ENCODE measurements at regions not wholly inside any gene's neighbourhood (a gene's known extent, or its start where the extent isn't known, plus 50 kb on each side); places are given as distances from the start of the nearest gene placed in this dataset.
"Not testable (repeated sequence)": the region's sequence is repeated elsewhere in the genome, so short reads cannot be mapped to it uniquely, and the experiment has no call there.

DNA sequence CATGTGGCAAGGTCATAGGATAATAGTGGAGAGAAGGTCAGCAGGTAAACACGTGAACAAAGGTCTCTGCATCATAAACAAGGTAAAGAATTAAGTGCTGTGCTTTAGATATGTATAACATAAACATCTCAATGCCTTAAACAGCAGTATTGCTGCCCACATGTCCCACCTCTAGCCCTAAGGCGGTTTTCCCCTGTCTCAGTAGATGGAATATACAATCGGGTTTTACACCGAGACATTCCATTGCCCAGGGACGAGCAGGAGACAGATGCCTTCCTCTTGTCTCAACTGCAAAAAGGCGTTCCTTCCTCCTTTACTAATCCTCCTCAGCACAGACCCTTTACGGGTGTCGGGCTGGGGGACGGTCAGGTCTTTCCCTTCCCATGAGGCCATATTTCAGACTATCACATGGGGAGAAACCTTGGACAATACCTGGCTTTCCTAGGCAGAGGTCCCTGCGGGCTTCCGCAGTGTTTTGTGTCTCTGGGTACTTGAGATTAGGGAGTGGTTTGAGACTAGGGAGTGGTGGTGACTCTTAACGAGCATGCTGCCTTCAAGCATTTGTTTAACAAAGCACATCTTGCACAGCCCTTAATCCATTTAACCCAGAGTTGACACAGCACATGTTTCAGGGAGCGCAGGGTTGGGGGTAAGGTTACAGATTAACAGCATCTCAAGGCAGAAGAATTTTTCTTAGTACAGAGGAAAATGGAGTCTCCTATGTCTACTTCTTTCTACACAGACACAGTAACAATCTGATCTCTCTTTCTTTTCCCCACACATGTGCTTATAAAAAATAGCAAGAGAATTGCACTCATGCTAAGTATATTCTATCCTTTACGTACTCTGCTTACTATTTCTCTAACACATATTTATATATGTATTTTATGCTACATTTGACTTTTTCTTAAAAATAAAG is 347.7 kb upstream of the TMEFF2 start:
- not testable (repeated sequence) for DNase-seq (ENCODE audit: low read depth)

DNA sequence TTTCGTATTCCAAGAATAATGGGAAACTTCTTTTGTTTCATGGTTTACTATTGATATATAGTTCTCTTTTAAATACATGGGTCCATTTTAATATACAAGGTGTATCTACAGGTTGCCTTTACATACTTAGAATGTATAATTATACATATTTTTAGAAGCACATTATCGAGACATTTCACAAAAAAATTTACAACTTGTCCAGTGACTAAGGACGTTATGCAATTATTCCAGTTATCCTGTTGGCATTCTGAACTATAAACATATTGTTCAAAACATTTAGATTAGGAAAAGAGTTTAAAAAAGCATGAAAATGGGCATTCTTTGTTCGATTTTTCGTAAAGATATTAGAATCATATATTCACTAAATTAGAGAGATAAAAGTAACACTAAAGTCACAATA is 344.6 kb upstream of the TMEFF2 start:
- no peak for DNase-seq (ENCODE audit: low read depth)

DNA sequence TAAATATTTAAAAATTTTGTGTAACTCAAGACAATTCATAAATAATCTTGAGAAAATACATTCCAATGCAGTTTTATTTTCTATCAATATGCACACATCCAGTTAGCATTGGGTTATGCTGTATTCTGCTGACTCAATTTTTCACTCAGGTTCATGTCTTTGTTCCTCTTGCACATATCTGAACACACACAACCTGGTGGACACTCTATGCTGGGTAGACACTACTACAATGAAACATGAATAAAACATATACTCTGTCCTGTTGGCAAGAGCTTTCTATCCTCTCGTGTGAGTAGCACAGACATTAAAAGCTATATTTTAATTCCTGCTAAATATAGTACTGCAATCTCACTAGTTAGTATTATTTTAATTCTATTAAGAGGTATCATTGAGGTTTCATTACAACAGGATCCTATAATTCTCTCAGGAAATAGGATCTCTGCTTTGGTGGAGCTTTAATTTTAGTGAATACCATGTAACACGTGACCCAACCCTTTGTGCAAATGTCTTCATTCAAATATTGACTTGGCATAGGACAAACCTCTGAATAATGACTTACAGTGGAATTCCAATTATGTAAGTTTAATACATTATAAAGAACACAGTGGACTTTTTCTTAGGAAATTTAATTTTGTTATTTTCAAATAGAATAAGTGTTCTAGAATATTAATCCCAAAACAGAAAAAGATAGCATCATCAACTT is 342.3 kb upstream of the TMEFF2 start:
- no peak for DNase-seq (ENCODE audit: low read depth)

DNA sequence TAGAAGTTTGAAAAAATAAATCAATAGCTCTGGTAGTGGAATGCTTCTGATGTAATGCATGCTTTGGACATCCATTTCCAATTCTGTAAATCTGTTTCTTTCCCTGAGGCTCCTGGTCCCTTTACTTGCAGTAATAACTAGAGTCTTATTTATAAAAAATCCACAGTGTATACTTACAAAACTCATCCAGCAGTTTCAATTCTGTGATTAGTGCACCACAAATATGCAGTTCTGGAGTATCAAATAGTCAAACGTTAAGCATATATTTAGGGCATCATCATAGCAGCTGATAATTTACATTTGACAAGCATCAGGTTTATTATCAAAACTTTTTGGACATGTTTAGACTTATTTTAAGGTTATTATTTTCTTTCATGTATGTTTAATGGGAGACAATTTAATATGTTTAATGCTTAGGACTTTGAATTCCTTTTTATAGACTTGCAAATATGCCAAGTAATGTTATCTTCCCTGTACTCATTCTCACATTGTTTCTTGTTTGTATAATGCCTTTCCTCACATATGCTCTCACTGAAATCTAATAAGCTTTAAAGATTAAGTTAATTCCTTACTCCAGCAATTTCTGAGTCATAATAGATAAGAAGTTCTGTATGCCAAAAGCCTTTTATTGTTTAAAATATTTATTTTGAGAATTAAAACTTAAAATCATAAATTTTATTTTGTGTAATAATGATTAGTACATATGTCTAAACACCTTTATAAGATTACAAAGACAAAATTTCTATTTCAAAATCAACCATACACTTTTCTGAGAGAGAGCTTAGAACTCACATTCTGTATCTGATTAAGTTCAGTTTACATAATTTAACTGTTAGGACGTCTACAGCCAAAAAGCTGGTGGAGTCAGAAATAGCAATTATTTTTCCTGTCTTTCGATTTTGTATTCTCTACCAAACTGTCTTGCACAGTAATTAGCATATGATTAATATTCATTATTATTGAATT is 341.5 kb upstream of the TMEFF2 start:
- peak; percentile 26 for DNase-seq (ENCODE audit: low read depth)

DNA sequence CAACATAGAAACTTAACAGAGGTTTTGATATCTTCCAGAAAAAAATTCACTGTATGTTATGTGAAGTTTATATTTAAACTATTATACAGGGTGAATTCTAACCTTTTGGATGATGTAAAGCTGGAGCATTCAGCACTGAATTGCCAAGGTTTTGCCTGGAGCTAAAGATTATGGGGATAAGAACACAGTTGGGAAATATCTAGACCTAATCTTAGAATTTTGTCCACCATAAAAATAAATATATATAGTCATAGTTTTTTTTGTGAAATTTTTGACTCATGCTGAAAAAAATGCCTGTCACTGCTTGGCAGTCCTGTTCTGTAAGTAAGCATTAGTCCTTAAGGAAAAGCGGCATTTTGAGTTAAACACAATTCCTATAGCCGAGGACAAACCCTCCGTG is 339.3 kb upstream of the TMEFF2 start:
- DNase-seq (ENCODE audit: low read depth): no peak

DNA sequence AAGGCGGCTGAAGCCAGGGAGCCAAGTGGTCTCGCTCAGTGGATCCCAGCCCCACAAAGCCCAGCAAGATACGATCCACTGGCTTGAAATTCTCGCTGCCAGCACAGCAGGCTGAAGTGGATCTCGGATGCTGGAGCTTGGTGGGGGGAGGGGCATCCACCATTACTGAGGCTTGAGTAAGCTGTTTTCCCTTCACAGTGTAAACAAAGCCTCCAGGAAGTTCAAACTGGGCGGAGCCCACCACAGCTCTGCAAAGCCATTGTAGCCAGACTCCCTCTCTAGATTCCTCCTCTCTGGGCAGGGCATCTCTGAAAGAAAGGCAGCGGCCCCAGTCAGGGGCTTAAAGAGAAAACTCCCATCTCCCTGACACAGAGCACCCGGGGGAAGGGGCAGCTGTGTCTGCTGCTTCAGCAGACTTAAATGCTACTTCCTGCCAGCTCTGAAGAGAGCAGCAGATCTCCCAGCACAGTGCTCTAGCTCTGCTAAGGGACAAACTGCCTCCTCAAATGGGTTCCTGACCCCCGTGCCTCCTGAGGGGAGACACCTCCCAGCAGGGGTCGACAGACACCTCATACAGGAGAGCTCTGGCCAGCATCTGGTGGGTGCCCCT is 330.0 kb upstream of the TMEFF2 start:
- not testable (repeated sequence) for DNase-seq (ENCODE audit: low read depth)

DNA sequence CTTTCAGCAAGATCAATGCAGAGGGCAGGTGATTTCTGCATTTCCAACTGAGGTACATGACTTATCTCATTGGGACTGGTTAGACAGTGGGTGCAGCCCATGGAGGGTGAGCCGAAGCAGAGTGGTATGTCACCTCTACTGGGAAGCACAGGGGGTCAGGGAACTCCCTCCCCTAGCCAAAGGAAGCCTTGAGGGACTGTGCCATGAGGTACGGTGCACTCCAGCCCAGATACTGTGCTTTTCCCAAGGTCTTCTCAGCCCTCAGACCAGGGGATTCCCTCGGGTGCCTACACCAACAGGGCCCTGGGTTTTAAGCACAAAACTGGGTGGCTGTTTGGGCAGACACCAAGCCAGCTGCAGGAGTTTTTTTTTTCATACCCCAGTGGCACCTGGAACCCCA is 329.5 kb upstream of the TMEFF2 start:
- DNase-seq (ENCODE audit: low read depth): not testable (repeated sequence)

DNA sequence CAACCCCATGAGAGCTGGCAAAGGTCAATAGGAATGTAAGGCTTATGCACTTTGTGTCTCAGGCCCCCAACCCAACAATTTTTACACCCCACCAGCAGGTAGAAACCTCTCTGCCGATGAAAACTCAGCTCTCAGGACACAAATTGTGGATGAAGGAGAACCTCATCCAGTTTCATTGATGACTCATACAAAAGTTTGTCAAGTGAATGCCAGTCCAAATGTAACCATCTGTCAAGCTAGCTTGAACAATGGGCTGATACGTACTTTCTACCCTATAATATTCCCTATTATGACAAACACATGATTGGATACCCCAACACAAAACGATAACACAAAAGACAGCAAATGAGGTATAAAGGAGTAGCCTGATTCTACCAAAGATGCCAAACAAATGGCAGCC is 321.2 kb upstream of the TMEFF2 start:
- DNase-seq (ENCODE audit: low read depth): no peak

DNA sequence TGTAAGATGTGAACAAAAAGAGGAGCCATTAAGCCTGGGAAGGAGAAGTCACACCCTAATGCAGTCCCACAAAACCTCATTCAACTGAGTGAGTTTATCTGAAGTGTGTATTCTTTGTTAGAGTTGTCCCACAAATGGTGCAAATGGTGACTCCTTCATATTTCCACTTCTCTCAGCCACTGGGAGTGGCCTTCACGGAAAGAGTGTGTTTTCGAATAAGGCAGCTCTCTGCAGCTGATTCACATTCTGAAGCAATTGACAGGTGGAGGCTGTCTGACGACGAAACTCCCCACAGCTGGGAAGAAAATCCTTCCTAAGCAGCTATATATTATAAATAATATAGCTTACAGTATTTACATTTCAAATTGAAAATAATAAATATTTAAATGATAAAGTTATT is 318.8 kb upstream of the TMEFF2 start:
- DNase-seq (ENCODE audit: low read depth): no peak

DNA sequence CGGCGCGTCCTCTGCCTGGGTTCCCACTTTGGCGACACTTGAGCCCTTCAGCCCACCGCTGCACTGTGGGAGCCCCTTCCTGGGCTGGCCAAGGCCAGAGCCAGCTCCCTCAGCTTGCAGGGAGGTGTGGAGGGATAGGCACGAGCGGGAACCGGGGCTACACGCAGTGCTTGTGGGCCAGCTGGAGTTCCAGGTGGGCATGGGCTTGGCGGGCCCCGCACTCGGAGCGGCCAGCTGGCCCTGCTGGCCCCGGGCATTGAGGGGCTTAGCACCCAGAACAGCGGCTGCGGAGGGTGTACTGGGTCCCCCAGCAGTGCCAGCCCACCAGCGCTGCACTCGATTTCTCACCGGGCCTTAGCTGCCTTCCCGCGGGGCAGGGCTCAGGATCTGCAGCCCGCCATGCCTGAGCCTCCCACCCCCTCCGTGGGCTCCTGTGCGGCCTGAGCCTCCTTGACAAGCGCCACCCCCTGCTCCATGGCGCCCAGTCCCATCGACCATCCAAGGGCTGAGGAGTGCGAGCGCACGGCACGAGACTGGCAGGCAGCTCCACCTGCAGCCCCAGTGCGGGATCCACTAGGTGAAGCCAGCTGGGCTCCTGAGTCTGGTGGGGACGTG is 313.2 kb upstream of the TMEFF2 start:
- not testable (repeated sequence) for DNase-seq (ENCODE audit: low read depth)

DNA sequence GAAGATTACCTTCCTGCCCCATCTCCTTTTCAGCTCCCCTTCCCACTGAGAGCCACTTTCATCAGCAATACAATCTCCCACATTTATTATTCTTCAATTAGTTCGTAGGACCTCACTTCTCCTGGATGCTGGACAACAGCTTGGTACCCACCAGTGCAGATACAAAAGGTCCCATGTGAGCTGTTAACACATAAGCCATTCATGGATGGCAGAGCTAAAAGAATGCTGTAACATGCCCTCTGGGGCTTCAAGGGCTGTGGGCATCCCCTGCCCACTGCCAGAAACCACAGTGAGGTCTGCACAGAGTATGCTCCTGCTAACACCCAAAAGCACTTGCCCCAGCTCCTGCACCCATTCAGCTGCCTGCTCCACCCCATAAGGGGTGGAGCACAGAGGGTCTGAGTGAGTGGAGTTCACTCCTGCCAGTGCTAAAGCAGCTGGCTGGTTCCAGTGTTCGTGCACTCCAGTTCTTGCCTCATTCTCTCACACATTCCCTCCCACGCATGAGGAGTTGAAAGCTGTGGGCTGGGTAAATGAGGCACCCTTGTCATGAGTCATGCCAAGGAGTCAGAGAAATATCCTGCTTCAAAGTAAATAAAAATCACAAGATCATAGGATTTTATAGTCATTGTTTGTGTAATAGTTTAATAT is 305.9 kb upstream of the TMEFF2 start:
- DNase-seq (ENCODE audit: low read depth): peak; percentile 95

DNA sequence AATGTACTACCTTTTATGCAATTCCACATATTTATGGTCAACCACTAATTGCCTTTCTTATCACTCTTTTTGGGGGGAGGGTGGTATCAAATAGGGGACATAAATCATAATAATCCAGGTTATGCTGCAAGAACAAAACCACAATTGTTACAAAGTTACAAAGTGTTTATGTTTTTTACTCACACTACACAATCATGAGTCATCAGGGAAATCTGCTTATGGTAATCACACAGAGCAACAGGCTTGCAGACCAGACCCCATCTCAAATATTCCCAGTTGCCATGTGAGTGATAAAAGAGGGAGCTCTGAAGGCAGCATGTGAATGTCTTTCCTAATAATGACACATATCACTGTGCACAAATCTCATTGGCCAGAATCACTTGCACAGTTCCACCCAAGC is 304.7 kb upstream of the TMEFF2 start:
- peak; percentile 47 for DNase-seq (ENCODE audit: low read depth)

DNA sequence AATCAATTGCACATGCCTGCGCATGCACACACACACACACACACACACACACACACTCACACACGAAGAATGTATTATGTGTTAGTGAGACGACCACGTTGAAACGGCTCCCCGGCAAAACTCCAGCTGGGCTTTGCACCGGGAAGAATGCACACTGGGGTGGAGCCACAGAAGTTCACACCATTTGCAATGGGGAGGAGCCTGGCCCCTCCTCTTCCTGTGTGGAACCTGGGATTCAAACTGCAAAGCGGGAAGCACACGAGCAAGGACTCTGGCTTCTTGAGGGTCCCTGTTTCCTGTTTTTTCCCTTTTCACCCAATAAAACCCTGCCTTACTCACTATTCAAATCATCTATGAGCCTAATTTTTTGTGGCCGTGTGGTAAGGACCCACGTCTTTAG is 304.0 kb upstream of the TMEFF2 start:
- DNase-seq (ENCODE audit: low read depth): no peak

DNA sequence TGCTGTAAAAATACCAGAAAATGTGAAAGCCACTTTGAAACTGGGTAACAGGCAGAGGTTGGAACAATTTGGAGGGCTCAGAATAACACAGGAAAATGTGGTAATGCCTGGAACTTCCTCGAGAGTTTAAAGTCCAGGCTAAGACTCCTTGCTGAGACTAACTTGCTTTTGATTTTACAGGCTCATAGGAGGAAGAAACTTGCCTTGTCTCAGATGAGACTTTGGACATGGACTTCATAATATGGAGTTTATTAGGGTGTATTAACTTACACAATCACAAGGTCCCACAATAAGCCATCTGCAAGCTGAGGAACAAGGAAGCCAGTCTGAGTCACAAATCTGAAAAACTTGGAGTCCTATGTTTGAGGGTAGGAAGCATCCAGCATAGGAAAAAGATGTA is 293.4 kb upstream of the TMEFF2 start:
- not testable (repeated sequence) for DNase-seq (ENCODE audit: low read depth)

DNA sequence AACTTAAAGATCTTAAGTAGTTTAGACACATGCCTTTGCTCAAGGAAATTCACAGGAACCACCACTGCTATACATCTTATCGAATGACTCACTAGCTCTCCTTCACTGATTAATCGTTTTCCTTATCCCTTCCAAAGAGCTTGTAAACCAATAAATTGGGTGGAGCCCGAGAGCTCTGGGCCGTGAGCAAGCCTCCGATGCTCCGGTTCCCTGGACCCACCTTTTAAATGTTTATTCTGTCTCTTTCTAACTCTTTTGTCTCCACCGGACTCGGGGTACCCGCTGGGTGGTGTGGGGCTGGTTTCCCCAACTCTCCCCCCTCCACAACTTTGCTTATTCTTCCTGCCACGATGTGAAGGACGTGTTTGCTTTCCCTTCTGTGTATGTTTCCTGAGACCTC is 292.9 kb upstream of the TMEFF2 start:
- DNase-seq (ENCODE audit: low read depth): no peak

DNA sequence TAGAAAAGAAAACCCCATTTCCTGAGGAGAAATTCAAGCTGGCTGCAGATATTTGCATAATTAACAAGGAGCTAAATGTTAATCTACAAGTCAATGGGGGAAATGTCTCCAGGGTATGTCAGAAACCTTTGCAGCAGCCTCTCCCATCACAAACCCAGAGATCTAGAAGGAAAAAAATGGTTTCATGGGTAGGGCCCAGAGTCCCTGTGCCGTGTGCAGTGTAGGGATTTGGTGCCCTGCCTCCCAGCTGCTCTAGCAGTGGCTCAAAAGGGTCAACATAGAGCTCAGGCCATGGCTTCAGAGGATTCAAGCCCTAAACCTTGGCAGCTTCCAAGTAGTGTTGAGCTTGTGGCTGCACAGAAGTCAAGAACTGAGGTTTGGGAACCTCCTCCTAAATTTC is 290.2 kb upstream of the TMEFF2 start:
- DNase-seq (ENCODE audit: low read depth): no peak

DNA sequence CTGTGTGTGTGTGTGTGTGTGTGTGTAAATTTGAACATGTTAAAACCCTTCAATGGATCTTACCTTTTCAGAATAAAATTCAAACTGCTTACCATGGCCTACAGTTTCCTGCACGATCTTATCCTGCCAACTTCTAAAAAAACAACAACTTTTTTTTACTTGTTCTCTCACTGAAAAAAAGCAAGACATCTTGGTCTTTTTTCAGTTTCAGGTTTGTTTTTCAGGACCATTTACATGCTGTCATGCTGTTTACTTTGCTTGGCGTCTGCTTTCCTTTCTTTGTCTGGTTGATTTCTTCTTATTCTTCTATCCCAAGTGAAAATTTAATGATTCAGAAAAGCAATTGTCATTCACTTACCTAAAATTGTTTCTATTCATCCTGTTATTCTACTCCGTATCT is 286.3 kb upstream of the TMEFF2 start:
- DNase-seq (ENCODE audit: low read depth): no peak

DNA sequence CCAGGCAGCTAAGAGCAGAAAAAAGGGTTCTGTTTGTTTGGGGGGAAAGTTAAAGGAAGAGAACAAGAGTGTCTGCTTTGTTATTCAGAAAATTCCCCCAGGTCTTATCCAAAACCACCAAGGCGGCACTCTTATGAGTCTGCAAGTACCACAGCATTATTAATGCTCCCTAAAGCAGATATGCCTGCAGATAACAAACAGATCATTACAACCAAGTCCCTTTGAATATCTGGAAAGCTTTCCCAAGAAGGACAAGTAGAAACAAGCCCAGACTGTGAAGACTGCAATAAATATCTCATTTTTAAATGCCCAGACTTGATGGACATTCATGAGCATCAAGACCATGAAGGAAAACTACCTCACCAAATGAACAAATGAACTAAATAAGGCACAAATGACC is 278.6 kb upstream of the TMEFF2 start:
- DNase-seq (ENCODE audit: low read depth): no peak

DNA sequence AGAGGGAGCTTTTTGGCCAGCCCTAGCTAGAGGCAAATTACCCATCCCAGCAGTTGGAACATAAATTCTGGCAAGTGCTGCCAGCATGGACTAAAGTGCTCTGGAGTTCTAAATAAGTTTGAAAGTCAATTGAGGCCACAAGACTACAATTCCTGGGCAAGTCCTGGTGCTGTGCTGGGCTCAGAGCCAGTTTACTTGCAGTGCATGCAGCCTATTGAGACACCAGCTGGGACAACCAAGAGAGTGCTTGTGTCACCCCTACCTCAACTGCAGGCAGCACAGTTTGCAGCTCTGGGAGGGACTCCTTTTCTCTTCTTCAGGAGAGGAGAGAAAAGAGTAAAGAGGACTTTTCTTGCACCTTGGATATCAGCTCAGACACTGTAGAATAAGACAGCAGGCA is 277.2 kb upstream of the TMEFF2 start:
- DNase-seq (ENCODE audit: low read depth): no peak

DNA sequence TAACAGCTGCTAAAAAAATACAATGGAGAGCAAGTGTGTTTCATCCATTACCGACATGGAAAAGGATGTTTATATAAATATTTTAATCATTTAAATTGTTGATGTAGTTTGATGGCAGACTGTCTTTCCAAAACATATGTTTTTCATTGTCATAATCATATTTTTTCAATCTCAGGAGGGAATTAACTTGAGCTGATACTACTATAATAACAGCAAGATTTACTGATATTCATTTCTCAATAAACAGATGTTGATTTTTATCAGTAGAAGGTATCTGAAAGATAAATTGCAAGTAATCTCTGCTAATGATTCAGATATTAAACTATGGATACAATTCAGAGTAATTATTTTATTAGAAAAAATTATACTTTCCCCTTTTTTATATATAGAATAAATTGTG is 274.9 kb upstream of the TMEFF2 start:
- DNase-seq (ENCODE audit: low read depth): no peak

Data from iris pigment epithelial cell (primary cell).